ENCODE measurements at regions not wholly inside any gene's neighbourhood (a gene's known extent, or its start where the extent isn't known, plus 50 kb on each side); places are given as distances from the start of the nearest gene placed in this dataset.
"Not testable (repeated sequence)": the region's sequence is repeated elsewhere in the genome, so short reads cannot be mapped to it uniquely, and the experiment has no call there.

GRCh38 chr2:193228276-193228675, 1033.5 kb upstream of the TMEFF2 start:
- no peak overlapping the region for H3K4me3 ChIP-seq (ENCODE audit: low read depth, low read length)
- TF ChIP-seq, protein P1, sequence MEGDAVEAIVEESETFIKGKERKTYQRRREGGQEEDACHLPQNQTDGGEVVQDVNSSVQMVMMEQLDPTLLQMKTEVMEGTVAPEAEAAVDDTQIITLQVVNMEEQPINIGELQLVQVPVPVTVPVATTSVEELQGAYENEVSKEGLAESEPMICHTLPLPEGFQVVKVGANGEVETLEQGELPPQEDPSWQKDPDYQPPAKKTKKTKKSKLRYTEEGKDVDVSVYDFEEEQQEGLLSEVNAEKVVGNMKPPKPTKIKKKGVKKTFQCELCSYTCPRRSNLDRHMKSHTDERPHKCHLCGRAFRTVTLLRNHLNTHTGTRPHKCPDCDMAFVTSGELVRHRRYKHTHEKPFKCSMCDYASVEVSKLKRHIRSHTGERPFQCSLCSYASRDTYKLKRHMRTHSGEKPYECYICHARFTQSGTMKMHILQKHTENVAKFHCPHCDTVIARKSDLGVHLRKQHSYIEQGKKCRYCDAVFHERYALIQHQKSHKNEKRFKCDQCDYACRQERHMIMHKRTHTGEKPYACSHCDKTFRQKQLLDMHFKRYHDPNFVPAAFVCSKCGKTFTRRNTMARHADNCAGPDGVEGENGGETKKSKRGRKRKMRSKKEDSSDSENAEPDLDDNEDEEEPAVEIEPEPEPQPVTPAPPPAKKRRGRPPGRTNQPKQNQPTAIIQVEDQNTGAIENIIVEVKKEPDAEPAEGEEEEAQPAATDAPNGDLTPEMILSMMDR (IDR thresholded peaks at IDR 0.05; ENCODE audit: insufficient read depth, low read depth, low read length) = no peak
- no peak for DNase-seq (ENCODE audit: low read depth)

GRCh38 chr2:193222454-193222853, 1027.7 kb upstream of the TMEFF2 start:
- TF ChIP-seq, protein P1 (IDR thresholded peaks at IDR 0.05; ENCODE audit: insufficient read depth, low read depth, low read length) = no peak
- no peak overlapping the region for H3K4me3 ChIP-seq (ENCODE audit: low read depth, low read length)
- no peak for DNase-seq (ENCODE audit: low read depth)

DNA sequence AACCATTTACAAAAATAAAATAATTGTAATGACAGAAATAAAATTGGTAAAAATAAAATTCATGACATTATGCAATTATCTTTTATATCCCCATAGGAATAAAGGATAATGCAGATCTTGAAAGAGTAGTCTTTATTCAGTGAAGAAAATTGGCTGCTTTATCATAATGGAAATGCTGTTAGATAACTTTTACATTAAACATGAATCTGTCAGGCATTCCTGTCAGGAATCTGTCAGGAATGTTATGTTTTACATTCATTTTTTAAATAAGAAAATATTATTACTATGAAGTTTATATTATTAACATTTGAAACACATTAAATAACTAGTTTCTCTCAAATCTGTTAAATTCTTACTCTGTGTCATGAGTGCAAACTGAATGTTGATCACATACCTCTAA, 1024.7 kb upstream of the TMEFF2 start:
- TF ChIP-seq, protein P1 (IDR thresholded peaks at IDR 0.05; ENCODE audit: insufficient read depth, low read depth, low read length) = no peak
- DNase-seq (ENCODE audit: low read depth) = no peak

DNA sequence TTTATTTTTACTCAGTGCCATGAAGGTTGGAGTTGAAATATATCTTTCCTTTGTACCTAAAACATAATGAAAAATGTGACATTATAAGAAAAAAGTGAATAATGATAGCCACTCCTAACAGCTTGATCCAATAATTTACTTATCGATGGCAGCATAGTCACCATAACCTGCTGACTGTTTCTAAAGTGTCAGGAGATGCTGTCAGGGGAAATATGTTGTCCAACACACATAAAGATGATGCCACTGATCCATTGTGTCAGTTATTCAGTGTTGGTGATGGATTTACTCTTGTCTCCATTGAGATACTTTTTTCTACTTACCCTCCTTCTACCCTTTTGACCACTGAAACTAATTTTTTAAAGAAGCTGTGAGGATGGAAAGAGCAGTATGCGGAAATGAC, 1006.9 kb upstream of the TMEFF2 start:
- TF ChIP-seq, protein P1 (IDR thresholded peaks at IDR 0.05; ENCODE audit: insufficient read depth, low read depth, low read length) = no peak
- no peak for DNase-seq (ENCODE audit: low read depth)
- no peak overlapping the region for H3K4me3 ChIP-seq (ENCODE audit: low read depth, low read length)

More for the DNA sequence above, 1024.7 kb upstream of the TMEFF2 start:
- no peak overlapping the region for H3K4me3 ChIP-seq (ENCODE audit: low read depth, low read length)

DNA sequence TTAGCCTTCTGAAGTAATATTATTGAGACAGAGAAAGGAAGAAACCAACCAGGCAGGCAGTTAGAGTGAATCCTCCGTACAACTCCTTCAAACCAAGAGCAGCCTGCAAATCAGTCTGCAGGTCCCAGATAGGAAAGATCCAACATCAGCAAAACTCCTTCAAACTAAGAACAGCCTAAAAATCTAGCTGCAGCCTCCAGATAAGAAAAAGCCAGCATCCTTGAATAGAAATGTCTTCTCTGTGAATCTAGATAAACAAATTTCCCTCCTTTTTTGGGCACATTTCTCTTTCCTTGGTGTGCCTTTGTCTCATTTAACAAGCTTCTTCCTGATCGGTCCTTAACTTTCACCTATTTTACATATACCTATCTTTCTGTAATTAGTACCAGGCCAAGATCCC, 1004.6 kb upstream of the TMEFF2 start:
- DNase-seq (ENCODE audit: low read depth) = no peak
- TF ChIP-seq, protein P1 (IDR thresholded peaks at IDR 0.05; ENCODE audit: insufficient read depth, low read depth, low read length) = no peak

GRCh38 chr2:193187816-193188215, 993.1 kb upstream of the TMEFF2 start:
- no peak for DNase-seq (ENCODE audit: low read depth)
- H3K4me3 ChIP-seq (ENCODE audit: low read depth, low read length) = no peak overlapping the region
- TF ChIP-seq, protein P1 (IDR thresholded peaks at IDR 0.05; ENCODE audit: insufficient read depth, low read depth, low read length) = no peak

More for the DNA sequence above, 1004.6 kb upstream of the TMEFF2 start:
- H3K4me3 ChIP-seq (ENCODE audit: low read depth, low read length) = no peak overlapping the region

DNA sequence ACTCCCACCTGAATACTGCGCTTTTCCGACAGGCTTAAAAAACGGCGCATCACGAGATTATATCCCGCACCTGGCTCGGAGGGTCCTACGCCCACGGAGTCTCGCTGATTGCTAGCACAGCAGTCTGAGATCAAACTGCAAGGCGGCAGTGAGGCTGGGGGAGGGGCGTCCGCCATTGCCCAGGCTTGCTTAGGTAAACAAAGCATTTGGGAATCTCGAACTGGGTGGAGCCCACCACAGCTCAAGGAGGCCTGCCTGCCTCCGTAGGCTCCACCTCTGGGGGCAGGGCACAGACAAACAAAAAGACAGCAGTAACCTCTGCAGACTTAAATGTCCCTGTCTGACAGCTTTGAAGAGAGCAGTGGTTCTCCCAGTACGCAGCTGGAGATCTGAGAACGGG, 976.2 kb upstream of the TMEFF2 start:
- H3K4me3 ChIP-seq (ENCODE audit: low read depth, low read length) = not testable (repeated sequence)

More for the DNA sequence above, 976.2 kb upstream of the TMEFF2 start:
- not testable (repeated sequence) for DNase-seq (ENCODE audit: low read depth)

Data from fibroblast of villous mesenchyme (primary cell).